Activated naive CD8-positive, alpha-beta T cell treated with anti-CD3 and anti-CD28 coated beads, Interleukin-2, amount 10 ng/mL, durations not matched to agents 7 days and 5 days (primary cell): ENCODE measurements at regions not wholly inside any gene's neighbourhood (a gene's known extent, or its start where the extent isn't known, plus 50 kb on each side); places are given as distances from the start of the nearest gene placed in this dataset.
A peak's percentile ranks its signal among the peaks of the same experiment; 100 is the strongest.

Experiments used
- ATAC-seq: fragments of 150-1000 bp; cut with Tn5 transposase; one replicate; pipeline ENCODE4 v1.10.0; 2021; ENCODE audit warnings: low read depth, moderate library complexity
- POLR2A ChIA-PET: fragments of 350-600 bp; sonication (Branson Sonifier 250); formaldehyde crosslinking; loops from one replicate; lab custom pipeline; 2021; ENCODE audit warnings: antibody characterized with exemption; lab: Charles Lee
- DNase-seq: peaks from one replicate; pipeline ENCODE4 v3.0.0; 2021
- H3K27ac Mint-ChIP-seq: one replicate; pipeline ENCODE4 v1.8.0; 2022; ENCODE audit warnings: mild to moderate bottlenecking, mixed read lengths
- H3K27me3 Mint-ChIP-seq: one replicate; pipeline ENCODE4 v1.8.0; 2022; ENCODE audit warnings: mild to moderate bottlenecking, moderate library complexity, mixed read lengths
- H3K36me3 Mint-ChIP-seq: one replicate; pipeline ENCODE4 v1.8.0; 2021; ENCODE audit warnings: mild to moderate bottlenecking, mixed read lengths
- H3K4me1 Mint-ChIP-seq: one replicate; pipeline ENCODE4 v1.8.0; 2021; ENCODE audit warnings: mixed read lengths
- H3K4me3 Mint-ChIP-seq: one replicate; pipeline ENCODE4 v1.8.0; 2022; ENCODE audit warnings: mild to moderate bottlenecking, moderate library complexity, mixed read lengths
- H3K9me3 Mint-ChIP-seq: one replicate; pipeline ENCODE4 v1.8.0; 2021; ENCODE audit warnings: mixed read lengths

DNA sequence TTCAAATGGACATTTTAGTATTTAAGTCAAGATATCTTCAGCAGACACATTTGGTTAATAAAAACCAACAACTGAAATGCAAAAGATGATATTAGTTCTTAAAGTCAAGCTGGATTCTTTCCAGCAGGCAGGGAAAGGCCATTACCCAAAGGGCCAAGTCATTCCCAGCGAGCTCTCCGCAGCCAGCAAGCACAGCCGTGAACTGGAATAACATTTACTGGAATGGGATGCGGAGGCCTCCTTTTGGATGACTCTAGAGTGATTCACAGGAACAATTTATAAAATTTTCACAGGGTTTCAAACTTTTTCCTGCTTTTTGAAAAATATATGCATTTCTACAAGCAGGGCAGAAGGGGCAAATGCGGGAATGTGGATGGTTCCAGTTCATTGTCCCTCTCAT lies 76.6 kb upstream of the DAB2 start:
- no peak for ATAC-seq
- POLR2A ChIA-PET = no interaction called here

DNA sequence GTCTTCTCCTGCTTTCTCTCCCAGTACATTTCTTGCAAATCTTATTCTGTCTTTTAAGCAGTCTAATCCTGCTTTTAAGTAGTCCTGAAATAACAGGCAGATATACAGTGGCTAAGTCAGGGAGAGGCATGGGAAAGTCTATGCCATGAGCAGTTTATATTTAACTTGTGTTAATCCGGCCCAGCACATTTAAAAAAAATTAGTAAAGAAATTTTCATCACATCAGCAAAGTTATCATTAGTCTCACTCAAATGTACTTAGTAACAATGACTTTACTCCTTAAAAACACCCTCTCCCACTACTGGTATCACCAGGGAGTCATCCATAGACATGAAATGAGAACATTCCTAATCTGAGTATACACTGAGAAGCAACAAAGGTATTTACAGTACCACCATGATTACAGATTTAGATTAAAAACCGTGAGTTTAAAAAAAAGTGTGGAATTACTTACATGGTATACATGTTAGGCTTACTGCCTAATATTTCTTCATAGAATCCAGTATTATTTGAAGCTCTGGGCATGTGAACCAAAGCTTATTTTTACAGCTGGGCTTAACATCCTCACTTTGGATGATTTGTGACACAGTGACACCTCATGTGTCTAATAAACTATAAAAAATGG lies 75.9 kb upstream of the DAB2 start:
- POLR2A ChIA-PET = no interaction called here
- Mint-ChIP-seq H3K36me3 (no peaks in the 10 kb centered on the region), H3K27me3 (peaks cover 12% of the 10 kb centered on the region), H3K4me1 (peaks cover 2% of the 10 kb centered on the region), H3K27ac (no peak overlapping the region), H3K4me3 (no peak overlapping the region), H3K9me3 (no peaks in the 10 kb centered on the region)
- DNase-seq = no peak
- no peak for ATAC-seq

More for the DNA sequence above, 76.6 kb upstream of the DAB2 start:
- no peak overlapping the region for H3K4me3 Mint-ChIP-seq
- H3K27me3 Mint-ChIP-seq = peaks cover 12% of the 10 kb centered on the region
- H3K9me3 Mint-ChIP-seq = no peaks in the 10 kb centered on the region
- H3K36me3 Mint-ChIP-seq = no peaks in the 10 kb centered on the region
- DNase-seq = no peak
- no peak overlapping the region for H3K27ac Mint-ChIP-seq
- peaks cover 2% of the 10 kb centered on the region for H3K4me1 Mint-ChIP-seq

DNA sequence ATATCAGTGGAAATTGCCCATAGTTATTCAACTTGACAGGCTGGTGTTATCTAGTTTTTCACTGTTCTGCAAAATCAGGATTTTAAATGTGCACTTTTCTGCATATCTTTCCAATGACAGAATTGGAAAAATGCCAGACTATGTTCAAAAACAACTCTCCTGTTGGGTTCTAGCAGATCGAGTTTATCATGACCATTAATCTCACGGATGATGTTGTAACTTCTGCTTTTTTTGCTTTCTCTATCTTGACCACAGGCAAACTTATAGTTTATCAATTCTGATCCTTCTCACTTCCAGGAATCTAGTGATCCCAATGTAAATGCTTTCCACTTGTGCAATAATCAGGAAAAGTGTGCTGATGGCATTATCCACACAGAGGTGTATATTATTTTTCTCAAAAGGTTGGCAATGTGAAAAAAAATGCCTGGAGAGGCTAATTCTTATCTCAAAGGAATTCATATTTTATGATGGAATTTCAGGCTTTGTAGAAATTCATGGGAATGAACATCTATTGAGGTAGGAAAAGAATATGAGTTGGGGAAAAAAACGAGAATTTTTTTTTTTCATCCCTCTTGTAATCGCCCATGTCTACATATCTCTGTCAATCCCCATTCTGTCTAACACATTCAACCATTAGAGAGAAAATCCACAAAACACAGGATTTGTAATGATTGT lies 73.6 kb upstream of the DAB2 start:
- DNase-seq (no peak), ATAC-seq (no peak)
- H3K4me1 Mint-ChIP-seq = peaks cover 3% of the 10 kb centered on the region
- no peaks in the 10 kb centered on the region for H3K9me3 Mint-ChIP-seq
- peaks cover 12% of the 10 kb centered on the region for H3K27me3 Mint-ChIP-seq
- no peak overlapping the region for H3K27ac Mint-ChIP-seq
- H3K4me3 Mint-ChIP-seq = no peak overlapping the region
- POLR2A ChIA-PET = no interaction called here
- no peaks in the 10 kb centered on the region for H3K36me3 Mint-ChIP-seq

DNA sequence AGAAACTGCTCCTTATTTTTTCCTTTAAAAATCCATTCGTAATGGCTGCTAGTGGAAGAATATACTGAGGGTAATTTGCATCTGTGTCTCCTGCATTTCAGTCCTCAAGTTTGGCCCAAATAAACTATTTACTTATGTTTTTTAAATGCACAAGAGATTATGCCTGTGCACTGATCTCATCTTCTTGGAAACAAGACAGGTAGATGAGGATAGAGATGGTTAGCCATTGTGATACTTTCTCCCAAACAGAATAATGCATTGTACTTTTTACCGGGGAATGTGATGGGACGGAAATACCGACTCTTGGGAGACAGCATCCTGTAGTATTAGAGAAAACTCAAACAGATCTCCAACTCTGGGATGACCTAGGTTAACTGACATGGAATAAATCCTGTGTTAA lies 72.5 kb upstream of the DAB2 start:
- no peak overlapping the region for H3K27ac Mint-ChIP-seq
- H3K9me3 Mint-ChIP-seq = no peaks in the 10 kb centered on the region
- peaks cover 12% of the 10 kb centered on the region for H3K27me3 Mint-ChIP-seq
- no peaks in the 10 kb centered on the region for H3K36me3 Mint-ChIP-seq
- ATAC-seq (no peak), DNase-seq (no peak)
- POLR2A ChIA-PET = no interaction called here
- no peak overlapping the region for H3K4me3 Mint-ChIP-seq
- H3K4me1 Mint-ChIP-seq = peaks cover 3% of the 10 kb centered on the region

GRCh38 chr5:39495227-39495626 lies 70.4 kb upstream of the DAB2 start:
- peaks cover 17% of the 10 kb centered on the region for H3K27me3 Mint-ChIP-seq
- POLR2A ChIA-PET = no interaction called here
- no peak overlapping the region for H3K27ac Mint-ChIP-seq
- no peaks in the 10 kb centered on the region for H3K36me3 Mint-ChIP-seq
- DNase-seq = no peak
- peaks cover 1% of the 10 kb centered on the region for H3K4me1 Mint-ChIP-seq
- H3K4me3 Mint-ChIP-seq = no peak overlapping the region
- ATAC-seq = no peak
- peaks cover 3% of the 10 kb centered on the region for H3K9me3 Mint-ChIP-seq

DNA sequence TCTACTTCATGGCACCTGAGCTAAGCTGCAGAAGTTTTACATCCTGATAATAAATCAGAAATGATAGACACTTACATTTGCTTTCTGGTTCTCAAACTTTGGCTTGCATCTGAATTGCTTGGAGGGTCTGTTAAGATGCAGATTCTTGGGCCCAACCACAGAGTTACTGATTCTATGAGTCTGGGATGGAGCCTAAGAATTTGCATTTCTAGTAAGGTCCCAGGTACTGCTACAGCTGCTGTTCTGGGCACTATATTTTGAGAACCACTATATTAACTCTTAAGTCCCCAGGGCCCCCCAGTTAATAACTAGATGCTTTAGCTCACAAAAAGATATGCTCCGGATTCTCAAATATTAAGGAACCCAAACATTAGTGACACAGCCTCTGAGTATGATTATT lies 69.8 kb upstream of the DAB2 start:
- H3K36me3 Mint-ChIP-seq = no peaks in the 10 kb centered on the region
- peaks cover 1% of the 10 kb centered on the region for H3K4me1 Mint-ChIP-seq
- POLR2A ChIA-PET = no interaction called here
- no peak for ATAC-seq
- H3K9me3 Mint-ChIP-seq = peaks cover 7% of the 10 kb centered on the region
- H3K27me3 Mint-ChIP-seq = peaks cover 15% of the 10 kb centered on the region
- no peak for DNase-seq
- H3K27ac Mint-ChIP-seq = no peak overlapping the region
- no peak overlapping the region for H3K4me3 Mint-ChIP-seq

DNA sequence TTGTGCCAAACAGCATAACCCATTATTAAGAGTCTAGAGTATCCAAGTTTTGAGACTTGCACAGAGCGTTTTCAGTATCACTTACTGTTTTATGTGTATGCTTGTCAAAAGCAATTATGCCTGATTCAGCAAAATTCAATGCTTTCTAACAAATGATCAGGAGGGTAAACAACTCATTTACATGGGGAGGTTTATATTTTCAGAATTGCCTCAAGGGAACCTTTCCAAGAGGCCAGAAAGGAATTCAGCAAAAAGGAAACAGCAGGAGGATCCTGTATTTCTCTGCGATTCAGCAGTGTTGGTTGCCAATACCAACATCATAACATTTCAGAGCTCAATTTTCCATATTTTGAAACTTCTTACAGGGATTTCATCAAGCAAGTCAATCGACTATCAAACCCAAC lies 69.3 kb upstream of the DAB2 start:
- ATAC-seq (no peak), DNase-seq (no peak)
- POLR2A ChIA-PET = no interaction called here
- H3K4me3 Mint-ChIP-seq = no peak overlapping the region
- peaks cover 16% of the 10 kb centered on the region for H3K27me3 Mint-ChIP-seq
- H3K9me3 Mint-ChIP-seq = peaks cover 7% of the 10 kb centered on the region
- H3K36me3 Mint-ChIP-seq = no peaks in the 10 kb centered on the region
- peaks cover 1% of the 10 kb centered on the region for H3K4me1 Mint-ChIP-seq
- no peak overlapping the region for H3K27ac Mint-ChIP-seq

DNA sequence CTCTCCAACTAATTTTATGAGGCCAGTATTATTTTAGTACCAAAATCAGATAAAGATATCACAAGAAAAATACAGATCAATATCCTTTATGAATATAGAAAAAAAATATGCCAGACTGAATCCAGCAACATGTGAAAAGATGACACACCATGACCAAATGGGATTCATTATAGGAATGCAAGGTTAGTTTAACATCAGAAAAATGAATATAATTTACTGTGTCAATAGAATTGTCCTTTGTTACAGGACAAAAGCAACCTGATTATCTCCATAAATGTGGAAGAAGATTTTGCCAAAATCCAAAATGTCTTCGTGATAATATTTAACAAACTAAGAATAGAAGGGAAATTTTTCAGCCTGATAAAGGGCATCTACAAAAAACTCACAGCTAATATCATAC lies 66.4 kb upstream of the DAB2 start:
- Mint-ChIP-seq H3K4me3 (no peak overlapping the region), H3K36me3 (no peaks in the 10 kb centered on the region), H3K4me1 (peaks cover 1% of the 10 kb centered on the region), H3K9me3 (peaks cover 7% of the 10 kb centered on the region), H3K27ac (no peak overlapping the region), H3K27me3 (peaks cover 16% of the 10 kb centered on the region)
- POLR2A ChIA-PET = no interaction called here
- DNase-seq = no peak
- no peak for ATAC-seq

- Mint-ChIP-seq H3K4me1 (peaks cover 1% of the 10 kb centered on the region), H3K9me3 (peaks cover 7% of the 10 kb centered on the region), H3K4me3 (no peak overlapping the region), H3K36me3 (no peaks in the 10 kb centered on the region), H3K27me3 (peaks cover 21% of the 10 kb centered on the region), H3K27ac (no peak overlapping the region)
- ATAC-seq (peak; percentile 58), DNase-seq (no peak)
- POLR2A ChIA-PET = no interaction called here
These were observed 64.5 kb upstream of the DAB2 start for GRCh38 chr5:39489263-39489662.

DNA sequence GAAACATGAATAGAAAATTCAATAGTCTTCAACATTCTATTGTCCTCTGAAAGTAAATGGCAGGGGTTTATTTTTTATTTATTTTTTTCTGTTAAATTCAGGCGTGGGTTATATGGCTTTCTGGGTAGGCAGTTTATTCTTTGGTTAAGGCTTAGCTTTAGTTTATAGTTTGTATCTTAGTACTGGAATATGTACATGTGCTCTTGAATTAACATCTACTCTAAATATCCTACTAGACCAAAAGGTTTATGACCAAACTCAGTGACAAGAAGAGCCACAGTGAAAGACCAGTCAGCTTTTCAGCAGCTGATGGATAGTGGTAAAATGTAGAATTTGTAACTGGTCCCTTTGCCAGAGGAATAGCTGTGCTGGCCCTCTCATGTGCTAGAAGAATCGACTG lies 62.0 kb upstream of the DAB2 start:
- POLR2A ChIA-PET = no interaction called here
- Mint-ChIP-seq H3K9me3 (peaks cover 6% of the 10 kb centered on the region), H3K36me3 (no peaks in the 10 kb centered on the region), H3K27ac (no peak overlapping the region), H3K4me3 (no peak overlapping the region), H3K27me3 (peaks cover 20% of the 10 kb centered on the region), H3K4me1 (no peaks in the 10 kb centered on the region)
- DNase-seq = no peak
- no peak for ATAC-seq

DNA sequence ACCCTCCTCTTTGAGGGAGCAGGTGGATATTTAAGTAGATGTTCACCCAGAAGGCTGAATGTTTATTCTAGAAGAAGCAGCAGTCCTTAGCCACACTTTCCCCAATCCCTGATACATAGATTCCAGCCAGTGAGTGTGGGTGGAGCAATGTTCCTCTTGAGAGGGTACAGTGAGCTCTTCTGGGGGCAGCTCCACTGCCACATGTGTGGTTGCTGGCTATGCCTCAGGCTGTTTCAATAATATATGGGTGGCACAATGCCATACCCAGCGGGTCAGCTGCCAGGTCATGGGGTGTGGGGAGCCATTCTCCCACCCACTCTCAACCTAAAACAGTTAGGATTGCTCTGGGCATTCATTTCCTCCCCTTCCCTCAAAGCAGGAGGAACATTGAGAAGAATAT lies 61.6 kb upstream of the DAB2 start:
- Mint-ChIP-seq H3K4me3 (no peak overlapping the region), H3K27me3 (peaks cover 20% of the 10 kb centered on the region), H3K9me3 (peaks cover 6% of the 10 kb centered on the region), H3K4me1 (no peaks in the 10 kb centered on the region), H3K36me3 (no peaks in the 10 kb centered on the region), H3K27ac (no peak overlapping the region)
- ATAC-seq = no peak
- DNase-seq = no peak
- POLR2A ChIA-PET = no interaction called here

GRCh38 chr5:39485079-39485478 lies 60.3 kb upstream of the DAB2 start:
- Mint-ChIP-seq H3K9me3 (peaks cover 4% of the 10 kb centered on the region), H3K4me1 (no peaks in the 10 kb centered on the region), H3K4me3 (no peak overlapping the region), H3K27ac (no peak overlapping the region), H3K36me3 (no peaks in the 10 kb centered on the region), H3K27me3 (peaks cover 18% of the 10 kb centered on the region)
- POLR2A ChIA-PET = no interaction called here
- ATAC-seq (no peak), DNase-seq (no peak)

DNA sequence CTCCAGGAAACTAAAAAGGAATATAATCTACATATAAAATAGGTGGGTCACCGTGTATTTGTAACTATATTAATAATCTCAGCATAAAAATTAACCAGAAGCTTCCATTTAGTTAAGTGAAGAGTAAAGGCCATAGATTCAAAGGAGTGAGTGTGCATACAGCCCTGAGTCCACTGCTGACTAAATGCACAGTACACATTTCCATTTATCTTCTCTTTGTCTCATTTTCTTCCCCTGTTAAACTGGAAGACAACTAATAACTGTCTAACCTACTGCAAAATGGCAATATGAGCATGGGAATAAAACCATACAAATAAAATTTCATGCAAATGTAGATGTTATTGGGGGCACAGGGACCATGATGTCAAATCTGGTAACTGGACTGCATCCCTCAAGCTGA lies 59.9 kb upstream of the DAB2 start:
- POLR2A ChIA-PET = no interaction called here
- H3K36me3 Mint-ChIP-seq = no peaks in the 10 kb centered on the region
- no peak for ATAC-seq

GRCh38 chr5:39482098-39482497 lies 57.3 kb upstream of the DAB2 start:
- H3K27me3 Mint-ChIP-seq = peaks cover 16% of the 10 kb centered on the region
- H3K4me3 Mint-ChIP-seq = no peak overlapping the region
- no peak for DNase-seq
- no peaks in the 10 kb centered on the region for H3K9me3 Mint-ChIP-seq
- no peaks in the 10 kb centered on the region for H3K4me1 Mint-ChIP-seq
- H3K27ac Mint-ChIP-seq = no peak overlapping the region
- ATAC-seq = no peak
- POLR2A ChIA-PET = no interaction called here
- H3K36me3 Mint-ChIP-seq = no peaks in the 10 kb centered on the region

More for the DNA sequence above, 59.9 kb upstream of the DAB2 start:
- H3K27me3 Mint-ChIP-seq = peaks cover 18% of the 10 kb centered on the region
- H3K4me3 Mint-ChIP-seq = no peak overlapping the region
- peaks cover under 1% of the 10 kb centered on the region for H3K9me3 Mint-ChIP-seq
- no peak for DNase-seq
- no peaks in the 10 kb centered on the region for H3K4me1 Mint-ChIP-seq
- no peak overlapping the region for H3K27ac Mint-ChIP-seq
